T47D (cell line): ENCODE measurements at regions not wholly inside any gene's neighbourhood (a gene's known extent, or its start where the extent isn't known, plus 50 kb on each side); places are given as distances from the start of the nearest gene placed in this dataset.

Source experiments
- DNase-seq, 2 experiments: peaks; one replicate each; pipeline versions ENCODE4 v3.0.0 to v3.0.0-alpha.2; 2011 to 2012; ENCODE audit warnings: low read depth in 1 of 2, low spot score in 1 of 2
- JUND ChIP-seq: IDR thresholded peaks from 2 replicates; pipeline ENCODE4 v1.6.1; 2012; ENCODE audit warnings: low read depth
- in situ Hi-C: cut with HindIII; loops from 2 replicates; pipeline ENCODE4 v1.10.0; 2016; ENCODE audit warnings: low sequenced_read_pairs, low pct_unique_long_range_greater_than_20kb

GRCh38 chr3:64825404-64826120, 137.8 kb upstream of the ADAMTS9 start:
- in situ Hi-C loops, result no loop called here
- TF ChIP-seq JUND, result no peak
- DNase-seq, result no peak

GRCh38 chr3:64824394-64824909, 136.7 kb upstream of the ADAMTS9 start:
- in situ Hi-C loops, result no loop called here
- no peak for DNase-seq
- no peak for TF ChIP-seq JUND

- no peak for TF ChIP-seq JUND
- no peak for DNase-seq
- in situ Hi-C loops, result no loop called here
These were observed 130.4 kb upstream of the ADAMTS9 start for GRCh38 chr3:64818196-64818595.

- no peak for TF ChIP-seq JUND
- in situ Hi-C loops, result no loop called here
- no peak for DNase-seq
These were observed 128.6 kb upstream of the ADAMTS9 start for GRCh38 chr3:64816355-64816754.

GRCh38 chr3:64815789-64816188, 128.0 kb upstream of the ADAMTS9 start:
- in situ Hi-C loops, result no loop called here
- no peak for TF ChIP-seq JUND
- DNase-seq, result no peak

- in situ Hi-C loops, result no loop called here
- TF ChIP-seq JUND, result no peak
- no peak for DNase-seq
These were observed 127.4 kb upstream of the ADAMTS9 start for GRCh38 chr3:64815195-64815631.

- in situ Hi-C loops, result no loop called here
- no peak for TF ChIP-seq JUND
These were observed 126.6 kb upstream of the ADAMTS9 start for GRCh38 chr3:64814351-64814750.

GRCh38 chr3:64813326-64813725, 125.5 kb upstream of the ADAMTS9 start:
- DNase-seq, result no peak
- in situ Hi-C loops, result no loop called here
- no peak for TF ChIP-seq JUND

More at GRCh38 chr3:64814351-64814750, 126.6 kb upstream of the ADAMTS9 start:
- DNase-seq, result no peak

- no peak for DNase-seq
- in situ Hi-C loops, result no loop called here
- TF ChIP-seq JUND, result no peak
These were observed 121.3 kb upstream of the ADAMTS9 start for GRCh38 chr3:64809086-64809485.

GRCh38 chr3:64808061-64808460, 120.3 kb upstream of the ADAMTS9 start:
- no peak for TF ChIP-seq JUND
- in situ Hi-C loops, result no loop called here
- DNase-seq, result no peak

GRCh38 chr3:64806668-64807605, 119.1 kb upstream of the ADAMTS9 start:
- no peak for TF ChIP-seq JUND
- DNase-seq, result no peak
- in situ Hi-C loops, result no loop called here

- in situ Hi-C loops, result no loop called here
- TF ChIP-seq JUND, result no peak
These were observed 118.2 kb upstream of the ADAMTS9 start for GRCh38 chr3:64805978-64806377.

GRCh38 chr3:64805248-64805647, 117.4 kb upstream of the ADAMTS9 start:
- DNase-seq, result no peak
- in situ Hi-C loops, result no loop called here
- TF ChIP-seq JUND, result no peak

More at GRCh38 chr3:64805978-64806377, 118.2 kb upstream of the ADAMTS9 start:
- no peak for DNase-seq
